ENCODE measurements at regions not wholly inside any gene's neighbourhood (a gene's known extent, or its start where the extent isn't known, plus 50 kb on each side); places are given as distances from the start of the nearest gene placed in this dataset.

DNA sequence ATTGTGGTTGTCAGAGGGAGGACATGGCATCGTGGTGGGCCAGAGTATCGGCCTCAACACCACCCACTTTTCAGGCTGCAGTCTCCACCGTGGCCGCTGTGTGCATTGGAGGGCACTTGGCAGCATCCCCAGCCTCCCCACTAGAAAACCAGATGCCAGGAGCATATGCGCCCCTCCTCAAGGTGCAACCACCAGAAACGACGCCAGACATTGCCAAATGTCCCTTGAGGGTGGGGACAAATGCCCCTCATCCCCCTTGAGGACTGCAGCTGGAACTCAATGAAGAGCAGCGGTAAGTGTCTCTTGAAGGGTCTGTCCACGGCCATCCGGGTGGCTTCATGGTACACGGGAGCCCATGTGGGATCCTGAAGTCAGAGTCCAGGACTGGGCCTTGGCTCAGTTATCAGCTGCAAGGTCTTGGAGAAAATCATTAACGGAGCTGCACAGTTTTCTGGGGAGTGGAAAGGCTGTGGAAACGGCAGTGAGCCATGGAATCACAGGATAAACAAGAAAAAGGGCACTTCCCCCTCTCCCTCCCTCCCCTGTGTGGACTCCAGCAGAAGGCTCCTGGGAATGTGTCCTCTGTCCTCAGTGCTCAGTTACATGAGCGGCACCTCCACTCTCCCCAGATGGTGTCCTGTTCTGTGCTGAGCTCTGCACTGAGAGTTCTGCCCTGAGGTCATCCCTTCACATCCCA lies 324.4 kb upstream of the B3GAT1 start:
- H3K36me3 ChIP-seq (ENCODE audit: control insufficient read depth, insufficient read depth, low read length), result no peaks in the 10 kb centered on the region
- no TSS peak for BruUV-seq (replicated peaks)
- CTCF ChIA-PET (ENCODE audit: low intra/inter-chr PET ratio), result no interaction called here
- peaks cover 0 to 15% of the 10 kb centered on the region in 2 experiments; a peak in 4 of 5 replicates for H3K27me3 ChIP-seq (ENCODE audit: control insufficient read depth in 2 of 2, insufficient read depth in 2 of 2, low read length in 2 of 2)
- H3K9ac ChIP-seq (ENCODE audit: insufficient read depth in 1 of 2, low read depth in 2 of 2, low read length in 2 of 2), result no peak overlapping the region
- H3K4me2 ChIP-seq (ENCODE audit: insufficient read depth, low read length), result no peak overlapping the region
- H3K4me3 ChIP-seq, result no peak overlapping the region
- H3K9me1 ChIP-seq (ENCODE audit: control insufficient read depth, insufficient read depth, low read length), result no peaks in the 10 kb centered on the region
- no peak for ATAC-seq
- FAIRE-seq, result no peak
- no peaks in the 10 kb centered on the region for H3K4me1 ChIP-seq (replicated peaks in 1 of 2; ENCODE audit: control insufficient read depth in 2 of 2, insufficient read depth in 2 of 2, low read length in 2 of 2)
- 3% methylated on average over 6 of the region's 14 CpGs for WGBS (ENCODE audit: insufficient coverage, low coverage, missing lambda C conversion rate)
- intact Hi-C loops (cut with micrococcal nuclease), result no loop called here
- POLR2A ChIA-PET, result interaction anchor here (0.5 to 0.6 kb wide), 2 partner anchors 13 to 262 kb away, joined by 3 read pairs; no protein-coding TSS in a partner anchor
- H3K27ac ChIP-seq (ENCODE audit: extremely low read depth, low read depth, low read length), result no peak overlapping the region
- no peaks in the 10 kb centered on the region for H4K20me1 ChIP-seq (replicated peaks; ENCODE audit: control insufficient read depth, insufficient read depth, low read length)
- no peaks in the 10 kb centered on the region for H3K79me2 ChIP-seq (ENCODE audit: control insufficient read depth, insufficient read depth, low read length)
- no peak for DNase-seq (ENCODE audit: extremely low read depth in 1 of 4, low spot score in 3 of 4)
- TF ChIP-seq, protein P1, sequence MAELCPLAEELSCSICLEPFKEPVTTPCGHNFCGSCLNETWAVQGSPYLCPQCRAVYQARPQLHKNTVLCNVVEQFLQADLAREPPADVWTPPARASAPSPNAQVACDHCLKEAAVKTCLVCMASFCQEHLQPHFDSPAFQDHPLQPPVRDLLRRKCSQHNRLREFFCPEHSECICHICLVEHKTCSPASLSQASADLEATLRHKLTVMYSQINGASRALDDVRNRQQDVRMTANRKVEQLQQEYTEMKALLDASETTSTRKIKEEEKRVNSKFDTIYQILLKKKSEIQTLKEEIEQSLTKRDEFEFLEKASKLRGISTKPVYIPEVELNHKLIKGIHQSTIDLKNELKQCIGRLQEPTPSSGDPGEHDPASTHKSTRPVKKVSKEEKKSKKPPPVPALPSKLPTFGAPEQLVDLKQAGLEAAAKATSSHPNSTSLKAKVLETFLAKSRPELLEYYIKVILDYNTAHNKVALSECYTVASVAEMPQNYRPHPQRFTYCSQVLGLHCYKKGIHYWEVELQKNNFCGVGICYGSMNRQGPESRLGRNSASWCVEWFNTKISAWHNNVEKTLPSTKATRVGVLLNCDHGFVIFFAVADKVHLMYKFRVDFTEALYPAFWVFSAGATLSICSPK (IDR thresholded peaks at IDR 0.05; ENCODE audit: borderline replicate concordance), result no peak
- TF ChIP-seq ZKSCAN3 (CRISPR knock-in tag; IDR thresholded peaks at IDR 0.05), result no peak
- no peak for TF ChIP-seq ZNF253 (CRISPR knock-in tag; conservative IDR thresholded peaks at IDR 0.05)
- TF ChIP-seq EP400 (IDR thresholded peaks at IDR 0.05), result no peak
- in situ Hi-C loops (cut with MboI), result no loop called here
- H2AFZ ChIP-seq (ENCODE audit: low read depth, low read length), result no peak overlapping the region
- no peaks in the 10 kb centered on the region for H3K9me3 ChIP-seq (replicated peaks; ENCODE audit: control insufficient read depth, insufficient read depth, low read depth, low read length)
